DOHH2 (cell line): ENCODE measurements at regions not wholly inside any gene's neighbourhood (a gene's known extent, or its start where the extent isn't known, plus 50 kb on each side); places are given as distances from the start of the nearest gene placed in this dataset.
"Not testable (repeated sequence)": the region's sequence is repeated elsewhere in the genome, so short reads cannot be mapped to it uniquely, and the experiment has no call there.

Experiments used
- H3F3A ChIP-seq: fragments of 200-600 bp; sonication (generic), shearing (Covaris generic); 2 replicates; pipeline ENCODE4 v1.6.0; 2016; ENCODE audit warnings: antibody characterized with exemption, mild to moderate bottlenecking; ENCODE audit not compliant: control insufficient read depth, insufficient read depth
- H3K27ac ChIP-seq: fragments of 200-600 bp; sonication (generic); 2 replicates; pipeline ENCODE4 v1.5.1; 2014; ENCODE audit warnings: low read depth, mild to moderate bottlenecking, low read length, moderate library complexity
- H3K27me3 ChIP-seq: fragments of 200-600 bp; sonication (generic); 2 replicates; pipeline ENCODE4 v1.6.1; 2014; ENCODE audit warnings: mild to moderate bottlenecking, low read length, mixed read lengths; ENCODE audit not compliant: control insufficient read depth
- H3K36me3 ChIP-seq: fragments of 200-600 bp; sonication (generic); 2 replicates; pipeline ENCODE4 v1.6.1; 2014; ENCODE audit warnings: mild to moderate bottlenecking, low read length, moderate library complexity, mixed read lengths; ENCODE audit not compliant: control insufficient read depth
- H3K4me1 ChIP-seq: fragments of 200-600 bp; sonication (generic); 2 replicates; pipeline ENCODE4 v1.6.1; 2014; ENCODE audit warnings: mild to moderate bottlenecking, low read length, mixed read lengths; ENCODE audit not compliant: control insufficient read depth
- H3K4me2 ChIP-seq: fragments of 200-600 bp; sonication (generic); 2 replicates; pipeline ENCODE4 v1.6.0; 2014; ENCODE audit warnings: mild to moderate bottlenecking, low read length, moderate library complexity
- H3K4me3 ChIP-seq: fragments of 200-600 bp; sonication (generic); 2 replicates; pipeline ENCODE4 v1.5.1; 2014; ENCODE audit warnings: mild to moderate bottlenecking, low read length, mixed read lengths
- H3K79me2 ChIP-seq: fragments of 200-600 bp; sonication (generic); 2 replicates; pipeline ENCODE4 v1.6.1; 2014; ENCODE audit warnings: mild to moderate bottlenecking, low read length, mixed read lengths; ENCODE audit not compliant: control insufficient read depth
- H3K9me2 ChIP-seq: fragments of 200-600 bp; sonication (generic); replicated peaks from 2 replicates; pipeline ENCODE4 v1.6.1; 2014; ENCODE audit warnings: mild to moderate bottlenecking, low read length, mixed read lengths; ENCODE audit not compliant: control insufficient read depth
- H3K9me3 ChIP-seq: fragments of 200-600 bp; sonication (generic); 2 replicates; pipeline ENCODE4 v1.6.1; 2014; ENCODE audit warnings: antibody characterized with exemption, low read length, mixed read lengths; ENCODE audit not compliant: control insufficient read depth, insufficient read depth
- H4K20me1 ChIP-seq: fragments of 200-600 bp; sonication (generic); 2 replicates; pipeline ENCODE4 v1.6.0; 2014; ENCODE audit warnings: low read depth, mild to moderate bottlenecking, antibody characterized with exemption, low read length, moderate library complexity; ENCODE audit not compliant: control insufficient read depth, insufficient read depth
- CTCF ChIP-seq: fragments of 200-600 bp; sonication (generic); IDR thresholded peaks from one replicate; pipeline ENCODE4 v1.5.1; 2014; ENCODE audit warnings: antibody characterized with exemption, mild to moderate bottlenecking, low read depth, low read length; ENCODE audit not compliant: poor library complexity, severe bottlenecking
- EZH2phosphoT487 ChIP-seq: fragments of 200-600 bp; sonication (generic); IDR thresholded peaks from 2 replicates; pipeline ENCODE4 v1.6.1; 2017; ENCODE audit warnings: borderline replicate concordance, mild to moderate bottlenecking, antibody characterized with exemption, low read length, moderate library complexity, mixed read lengths

- TF ChIP-seq EZH2phosphoT487, result no peak
- no peak for TF ChIP-seq CTCF
- Histone ChIP-seq H3K4me2 (no peak overlapping the region), H3K27me3 (no peaks in the 10 kb centered on the region), H4K20me1 (no peaks in the 10 kb centered on the region), H3K36me3 (no peaks in the 10 kb centered on the region), H3K79me2 (no peaks in the 10 kb centered on the region), H3K9me2 (no peaks in the 10 kb centered on the region), H3K4me1 (no peaks in the 10 kb centered on the region), H3F3A (no peaks in the 10 kb centered on the region), H3K27ac (no peak overlapping the region), H3K4me3 (no peak overlapping the region), H3K9me3 (no peaks in the 10 kb centered on the region)
Observed at GRCh38 chr3:22377421-22377820, 626.4 kb upstream of the ZNF385D start.

- no peaks in the 10 kb centered on the region for H3K79me2 ChIP-seq
- H3K9me3 ChIP-seq, result no peaks in the 10 kb centered on the region
- H3K27ac ChIP-seq, result no peak overlapping the region
- no peaks in the 10 kb centered on the region for H3K9me2 ChIP-seq
- H3K4me2 ChIP-seq, result no peak overlapping the region
- no peak for TF ChIP-seq CTCF
- no peak for TF ChIP-seq EZH2phosphoT487
- no peaks in the 10 kb centered on the region for H3F3A ChIP-seq
- no peaks in the 10 kb centered on the region for H3K36me3 ChIP-seq
- no peaks in the 10 kb centered on the region for H4K20me1 ChIP-seq
- H3K4me1 ChIP-seq, result no peaks in the 10 kb centered on the region
- H3K4me3 ChIP-seq, result no peak overlapping the region
- H3K27me3 ChIP-seq, result no peaks in the 10 kb centered on the region
Observed at GRCh38 chr3:22378869-22379268, 627.9 kb upstream of the ZNF385D start.

GRCh38 chr3:22380253-22380652, 629.2 kb upstream of the ZNF385D start:
- no peaks in the 10 kb centered on the region for H4K20me1 ChIP-seq
- H3K9me2 ChIP-seq, result no peaks in the 10 kb centered on the region
- TF ChIP-seq CTCF, result no peak
- TF ChIP-seq EZH2phosphoT487, result no peak
- no peaks in the 10 kb centered on the region for H3K27me3 ChIP-seq
- no peaks in the 10 kb centered on the region for H3K79me2 ChIP-seq
- H3K9me3 ChIP-seq, result no peaks in the 10 kb centered on the region
- no peaks in the 10 kb centered on the region for H3K36me3 ChIP-seq
- no peak overlapping the region for H3K27ac ChIP-seq
- no peaks in the 10 kb centered on the region for H3K4me1 ChIP-seq
- no peak overlapping the region for H3K4me2 ChIP-seq
- H3F3A ChIP-seq, result no peaks in the 10 kb centered on the region
- H3K4me3 ChIP-seq, result no peak overlapping the region

- H3K4me1 ChIP-seq, H4K20me1 ChIP-seq, H3K9me3 ChIP-seq, H3K9me2 ChIP-seq, H3K79me2 ChIP-seq, H3K4me3 ChIP-seq, H3K27ac ChIP-seq, H3F3A ChIP-seq, H3K27me3 ChIP-seq, H3K4me2 ChIP-seq, H3K36me3 ChIP-seq: not testable (repeated sequence)
Observed at GRCh38 chr3:22381564-22381963, 630.6 kb upstream of the ZNF385D start.
